ENCODE measurements at regions not wholly inside any gene's neighbourhood (a gene's known extent, or its start where the extent isn't known, plus 50 kb on each side); places are given as distances from the start of the nearest gene placed in this dataset.

GRCh38 chr7:53387515-53387914 lies 352.1 kb downstream of the POM121L12 start:
- TF ChIP-seq GATA2 (IDR thresholded peaks at IDR 0.05; ENCODE audit: low read depth, low read length) (no peak), GATA3 (IDR thresholded peaks at IDR 0.05; ENCODE audit: low read depth, low read length) (no peak)

Measured in SH-SY5Y (cell line).